K562 (cell line): ENCODE measurements at regions not wholly inside any gene's neighbourhood (a gene's known extent, or its start where the extent isn't known, plus 50 kb on each side); places are given as distances from the start of the nearest gene placed in this dataset.

Experiments used
- ATAC-seq: fragments of 200-7000 bp; cut with Tn5 transposase; 3 replicates; pipeline ENCODE4 v1.9.1; 2020; ENCODE audit warnings: moderate library complexity
- BruUV-seq: library from RNA; stranded (reverse); fragments of 400-500 nt; replicated peaks from 2 replicates; lab custom pipeline; 2021; lab: Mats Ljungman, UMichigan
- CTCF ChIA-PET: fragments of 300-600 bp; formaldehyde crosslinking; extraction: SDS; loops from one replicate; lab custom pipeline; 2021; ENCODE audit warnings: low intra/inter-chr PET ratio; lab: Yijun Ruan, JAX
- POLR2A ChIA-PET: fragments of 300-600, 350-650 bp; sonication (Branson Sonifier 250); formaldehyde crosslinking; extraction: SDS; loops from one replicate; lab custom pipeline; 2021; ENCODE audit warnings: antibody characterized with exemption, inconsistent platforms; lab: Yijun Ruan, JAX
- DNase-seq, 4 experiments: peaks; one replicate each; pipeline versions ENCODE4 v3.0.0 to v3.0.0-alpha.2; 2011 to 2018; ENCODE audit warnings: low spot score in 3 of 4, mixed read lengths in 3 of 4; ENCODE audit errors: extremely low read depth in 1 of 4
- FAIRE-seq: peaks from 2 replicates; lab custom pipeline; 2011; peaks lifted over from hg19 to GRCh38; lab: Jason Lieb, UNC
- H2AFZ ChIP-seq: 2 replicates; pipeline ENCODE4 v1.6.0; 2011; ENCODE audit warnings: low read depth, low read length, control low read depth, inconsistent platforms
- H3K27ac ChIP-seq: fragments of 200-600 bp; 3 replicates; pipeline ENCODE4 v1.8.0; 2011; ENCODE audit warnings: low read depth, mild to moderate bottlenecking, control low read depth, inconsistent platforms, low read length, moderate library complexity, mixed read lengths; ENCODE audit errors: extremely low read depth
- H3K27me3 ChIP-seq, 2 experiments: fragments of 300-600 bp in 1 of 2; 2 replicates in 1 of 2; 3 replicates in 1 of 2; pipeline versions ENCODE4 v1.6.0 to v1.8.0; 2011; ENCODE audit warnings: inconsistent platforms in 2 of 2, low read length in 2 of 2, mild to moderate bottlenecking in 1 of 2, mixed read lengths in 1 of 2, moderate library complexity in 1 of 2; ENCODE audit not compliant: control insufficient read depth in 2 of 2, insufficient read depth in 2 of 2
- H3K36me3 ChIP-seq: fragments of 300-600 bp; 3 replicates; pipeline ENCODE4 v1.8.0; 2011; ENCODE audit warnings: mild to moderate bottlenecking, low read length, inconsistent platforms; ENCODE audit not compliant: control insufficient read depth, insufficient read depth
- H3K4me1 ChIP-seq, 2 experiments: fragments of 200-600 bp in 1 of 2; replicated peaks in 1 of 2; 2 replicates in 1 of 2; 3 replicates in 1 of 2; pipeline versions ENCODE4 v1.5.1 to v1.8.0; 2011; ENCODE audit warnings: inconsistent platforms in 2 of 2, low read length in 2 of 2, mild to moderate bottlenecking in 1 of 2, mixed read lengths in 1 of 2, moderate library complexity in 1 of 2; ENCODE audit not compliant: control insufficient read depth in 2 of 2, insufficient read depth in 2 of 2
- H3K4me2 ChIP-seq: 2 replicates; pipeline ENCODE4 v1.6.1; 2011; ENCODE audit warnings: low read length, control low read depth, inconsistent platforms, mixed read lengths; ENCODE audit not compliant: insufficient read depth
- H3K4me3 ChIP-seq: fragments of 200-600 bp; sonication (generic), shearing (Covaris generic); 2 replicates; pipeline ENCODE4 v1.5.1; 2016; ENCODE audit warnings: control low read depth, inconsistent platforms
- H3K79me2 ChIP-seq: fragments of 200-600 bp; 3 replicates; pipeline ENCODE4 v1.8.0; 2011; ENCODE audit warnings: low read length, inconsistent platforms; ENCODE audit not compliant: control insufficient read depth, insufficient read depth
- H3K9ac ChIP-seq, 2 experiments: 2 replicates each; pipeline versions ENCODE4 v1.6.0 to v1.6.1; 2011; ENCODE audit warnings: low read depth in 2 of 2, low read length in 2 of 2, control low read depth in 1 of 2, inconsistent platforms in 1 of 2, mild to moderate bottlenecking in 1 of 2, mixed read lengths in 1 of 2; ENCODE audit not compliant: insufficient read depth in 1 of 2
- H3K9me1 ChIP-seq: one replicate; pipeline ENCODE4 v1.6.0; 2011; ENCODE audit warnings: inconsistent platforms, mild to moderate bottlenecking, low read length, moderate library complexity; ENCODE audit not compliant: control insufficient read depth, insufficient read depth
- H3K9me3 ChIP-seq: replicated peaks from 2 replicates; pipeline ENCODE4 v1.5.1; 2011; ENCODE audit warnings: low read depth, low read length, inconsistent platforms; ENCODE audit not compliant: control insufficient read depth, insufficient read depth
- H4K20me1 ChIP-seq: replicated peaks from 2 replicates; pipeline ENCODE4 v1.6.1; 2011; ENCODE audit warnings: low read length, inconsistent platforms, mixed read lengths; ENCODE audit not compliant: control insufficient read depth, insufficient read depth
- CREB3L1 ChIP-seq: fragments of 450-650 bp; IDR thresholded peaks from 2 replicates; pipeline ENCODE4 v1.6.1; 2014; ENCODE audit warnings: low read depth, mild to moderate bottlenecking, moderate library complexity, borderline replicate concordance
- ETV5 ChIP-seq: sonication (generic); formaldehyde crosslinking; IDR thresholded peaks from 2 replicates; pipeline ENCODE4 v1.4.0; 2020; ENCODE audit warnings: low read depth, mild to moderate bottlenecking, missing genetic modification reagents
- HNRNPLL ChIP-seq: fragments of 200-400 bp; formaldehyde crosslinking; IDR thresholded peaks from 2 replicates; pipeline ENCODE4 v1.6.1; 2017; ENCODE audit warnings: low read length, low read depth, mild to moderate bottlenecking; ENCODE audit not compliant: poor library complexity, severe bottlenecking
- NCOR1 ChIP-seq: fragments of 450-650 bp; IDR thresholded peaks from 2 replicates; pipeline ENCODE4 v1.6.1; 2016; ENCODE audit warnings: mild to moderate bottlenecking, moderate library complexity
- WHSC1 ChIP-seq: IDR thresholded peaks from one replicate; pipeline ENCODE4 v1.6.1; 2012; ENCODE audit warnings: low read length, control low read depth, inconsistent platforms
- XRCC4 ChIP-seq: IDR thresholded peaks from one replicate; pipeline ENCODE4 v1.6.1; 2011; ENCODE audit not compliant: insufficient read depth, insufficient read length; ENCODE audit errors: extremely low read depth
- XRCC5 ChIP-seq: fragments of 200-400 bp; formaldehyde crosslinking; IDR thresholded peaks from 2 replicates; pipeline ENCODE4 v1.6.1; 2017; ENCODE audit warnings: low read depth, mild to moderate bottlenecking, low read length
- ZBTB7A ChIP-seq: IDR thresholded peaks from 2 replicates; pipeline ENCODE4 v1.6.1; 2011; ENCODE audit warnings: low read depth, mild to moderate bottlenecking, low read length, moderate library complexity, borderline replicate concordance; ENCODE audit not compliant: control insufficient read depth
- WGBS: fragments of 100-300 bp; shearing (Covaris generic); methylation state at CpG from one replicate; pipeline ENCODE4 v1.1.6; 2016; ENCODE audit warnings: low coverage, mixed read lengths; ENCODE audit not compliant: insufficient coverage; ENCODE audit errors: missing lambda C conversion rate; 5-methylcytosine and 5-hydroxymethylcytosine counted together
- in situ Hi-C: fragments of 300-500 bp; cut with MboI; formaldehyde crosslinking; loops from 4 replicates; pipeline ENCODE4 v1.15.0; 2018; ENCODE audit warnings: inconsistent platforms, mixed read lengths
- intact Hi-C: fragments of 100-400 bp; cut with micrococcal nuclease; formaldehyde crosslinking; loops from 2 replicates; pipeline ENCODE4 v1.14.2; 2022

- H3K9me1 ChIP-seq = no peaks in the 10 kb centered on the region
- H3K4me2 ChIP-seq = no peak overlapping the region
- no peaks in the 10 kb centered on the region for H3K9me3 ChIP-seq
- WGBS = 0% methylated on average over 4 of the region's 4 CpGs
- CTCF ChIA-PET = no interaction called here
- no peak overlapping the region for H3K4me3 ChIP-seq
- H3K4me1 ChIP-seq = peaks cover 0 to 9% of the 10 kb centered on the region in 2 experiments; a peak in 2 of 5 replicates
- no peak for FAIRE-seq
- TF ChIP-seq WHSC1 (no peak), NCOR1 (no peak), XRCC4 (no peak), XRCC5 (no peak), CREB3L1 (no peak), HNRNPLL (no peak), ZBTB7A (no peak), ETV5 (no peak)
- TF ChIP-seq, all 486 proteins: peak for 0
- no peaks in the 10 kb centered on the region for H3K79me2 ChIP-seq
- H3K36me3 ChIP-seq = no peaks in the 10 kb centered on the region
- no peaks in the 10 kb centered on the region for H4K20me1 ChIP-seq
- in situ Hi-C loops (no loop called here), intact Hi-C loops (no loop called here)
- no peak overlapping the region for H2AFZ ChIP-seq
- DNase-seq (no peak), ATAC-seq (no peak)
- POLR2A ChIA-PET = interaction anchor here (0.6 kb wide), 1 partner anchor 121 kb away, joined by 3 read pairs; no protein-coding TSS in a partner anchor
- no peak overlapping the region for H3K9ac ChIP-seq
- H3K27me3 ChIP-seq = peaks cover 0 to 11% of the 10 kb centered on the region in 2 experiments; a peak in 1 of 5 replicates
- BruUV-seq = no TSS peak
- no peak overlapping the region for H3K27ac ChIP-seq
These were observed 184.0 kb upstream of the ADCY1 start for GRCh38 chr7:45390180-45390579.
